GM19025 (cell line): ENCODE measurements at regions not wholly inside any gene's neighbourhood (a gene's known extent, or its start where the extent isn't known, plus 50 kb on each side); places are given as distances from the start of the nearest gene placed in this dataset.

ENCODE experiments used
- ATAC-seq: cut with Tn5 transposase; IDR thresholded peaks from one replicate; pipeline ENCODE4 v1.9.1; 2021; ENCODE audit warnings: mild to moderate bottlenecking, low read depth, moderate library complexity; ENCODE audit not compliant: unreplicated experiment

- ATAC-seq, result no peak
Observed at GRCh38 chr18:11283479-11284161, 134.3 kb upstream of the PIEZO2 start.

- ATAC-seq, result no peak
Observed at GRCh38 chr18:11279461-11279860, 130.1 kb upstream of the PIEZO2 start.

GRCh38 chr18:11276678-11277077 lies 127.3 kb upstream of the PIEZO2 start:
- ATAC-seq, result no peak

- no peak for ATAC-seq
Observed at GRCh38 chr18:11274144-11274794, 124.9 kb upstream of the PIEZO2 start.

GRCh38 chr18:11272516-11272915 lies 123.1 kb upstream of the PIEZO2 start:
- no peak for ATAC-seq

- no peak for ATAC-seq
Observed at GRCh38 chr18:11271954-11272353, 122.6 kb upstream of the PIEZO2 start.

GRCh38 chr18:11269257-11269656 lies 119.9 kb upstream of the PIEZO2 start:
- ATAC-seq, result no peak

- ATAC-seq, result no peak
Observed at GRCh38 chr18:11268741-11269233, 119.4 kb upstream of the PIEZO2 start.

- no peak for ATAC-seq
Observed at GRCh38 chr18:11268153-11268552, 118.8 kb upstream of the PIEZO2 start.

GRCh38 chr18:11266781-11267480 lies 117.6 kb upstream of the PIEZO2 start:
- no peak for ATAC-seq

- ATAC-seq, result no peak
Observed at GRCh38 chr18:11261486-11261885, 112.1 kb upstream of the PIEZO2 start.

GRCh38 chr18:11260961-11261461 lies 111.6 kb upstream of the PIEZO2 start:
- ATAC-seq, result no peak

- ATAC-seq, result no peak
Observed at GRCh38 chr18:11259469-11260150, 110.2 kb upstream of the PIEZO2 start.

GRCh38 chr18:11258039-11258610 lies 108.8 kb upstream of the PIEZO2 start:
- ATAC-seq, result no peak

- ATAC-seq, result no peak
Observed at GRCh38 chr18:11256251-11256650, 106.9 kb upstream of the PIEZO2 start.

GRCh38 chr18:11251891-11252270 lies 102.5 kb upstream of the PIEZO2 start:
- ATAC-seq, result no peak

- ATAC-seq, result no peak
Observed at GRCh38 chr18:11251229-11251890, 102.0 kb upstream of the PIEZO2 start.

- ATAC-seq, result no peak
Observed at GRCh38 chr18:11249391-11249790, 100.0 kb upstream of the PIEZO2 start.

GRCh38 chr18:11247381-11247970 lies 98.1 kb upstream of the PIEZO2 start:
- no peak for ATAC-seq
